CD4-positive, alpha-beta T cell (primary cell): ENCODE measurements at regions not wholly inside any gene's neighbourhood (a gene's known extent, or its start where the extent isn't known, plus 50 kb on each side); places are given as distances from the start of the nearest gene placed in this dataset.

Experiments
- ATAC-seq: fragments of 200-7000 bp; cut with Tn5 transposase; one replicate; pipeline ENCODE4 v1.10.0; 2022; ENCODE audit warnings: mild to moderate bottlenecking; ENCODE audit not compliant: poor library complexity
- CTCF ChIA-PET: fragments of 350-600 bp; sonication (Branson Sonifier 250); formaldehyde crosslinking; loops from one replicate; lab custom pipeline; 2021; ENCODE audit warnings: antibody characterized with exemption, inconsistent platforms; lab: Charles Lee
- POLR2A ChIA-PET: fragments of 350-600 bp; sonication (Branson Sonifier 250); formaldehyde crosslinking; loops from one replicate; lab custom pipeline; 2021; ENCODE audit warnings: antibody characterized with exemption, inconsistent platforms; lab: Charles Lee
- DNase-seq, 14 experiments: peaks; one replicate each; pipeline ENCODE4 v3.0.0-alpha.2; 2013 to 2020; ENCODE audit warnings: mixed read lengths in 2 of 14
- H3K27ac ChIP-seq, 2 donors: one replicate each; pipeline versions ENCODE4 v1.5.1 to v1.7.0; 2013; ENCODE audit warnings: low read length in 2 of 2, low read depth in 1 of 2, mild to moderate bottlenecking in 1 of 2
- H3K27me3 ChIP-seq, 2 experiments: 1 replicate in 1 of 2; 2 replicates in 1 of 2; pipeline versions ENCODE4 v1.6.1 to v1.7.0; 2013; ENCODE audit warnings: low read length in 2 of 2, control low read depth in 1 of 2, mild to moderate bottlenecking in 1 of 2, moderate library complexity in 1 of 2; ENCODE audit not compliant: insufficient read depth in 2 of 2, control insufficient read depth in 1 of 2
- H3K36me3 ChIP-seq: one replicate; pipeline ENCODE4 v1.6.1; 2013; ENCODE audit warnings: low read length, control low read depth; ENCODE audit not compliant: insufficient read depth
- H3K4me1 ChIP-seq: one replicate; pipeline ENCODE4 v1.6.1; 2013; ENCODE audit warnings: low read length, control low read depth; ENCODE audit not compliant: insufficient read depth
- H3K4me3 ChIP-seq: one replicate; pipeline ENCODE4 v1.5.1; 2013; ENCODE audit warnings: mild to moderate bottlenecking, low read length, moderate library complexity
- H3K9me3 ChIP-seq, 2 experiments: 1 replicate in 1 of 2; 2 replicates in 1 of 2; pipeline versions ENCODE4 v1.6.1 to v1.7.0; 2013; ENCODE audit warnings: low read length in 2 of 2, mild to moderate bottlenecking in 2 of 2, control low read depth in 1 of 2, moderate library complexity in 1 of 2; ENCODE audit not compliant: control insufficient read depth in 1 of 2, insufficient read depth in 1 of 2
- H3K27ac Mint-ChIP-seq: one replicate; pipeline ENCODE4 v1.8.0; 2020; ENCODE audit warnings: mixed read lengths
- H3K27me3 Mint-ChIP-seq: one replicate; pipeline ENCODE4 v1.8.0; 2021; ENCODE audit warnings: mixed read lengths
- H3K36me3 Mint-ChIP-seq: one replicate; pipeline ENCODE4 v1.8.0; 2021; ENCODE audit warnings: low read depth, mixed read lengths
- H3K4me1 Mint-ChIP-seq: one replicate; pipeline ENCODE4 v1.8.0; 2021; ENCODE audit warnings: low read depth, mixed read lengths
- H3K4me3 Mint-ChIP-seq: one replicate; pipeline ENCODE4 v1.8.0; 2020; ENCODE audit warnings: mild to moderate bottlenecking, mixed read lengths
- H3K9me3 Mint-ChIP-seq: one replicate; pipeline ENCODE4 v1.8.0; 2020; ENCODE audit warnings: mixed read lengths
- intact Hi-C, 2 experiments: fragments of 100-400 bp; cut with DNase I in 1 of 2; cut with micrococcal nuclease in 1 of 2; formaldehyde crosslinking; loops; one replicate each; pipeline versions ENCODE4 v1.15.1 to v1.9.0; 2023 to 2025; cut with DNase I, micrococcal nuclease
- TF ChIP-seq, protein P1 (sequence below): fragments of 200-600 bp; IDR thresholded peaks from one replicate; pipeline ENCODE4 v1.8.0; 2022; ENCODE audit warnings: antibody characterized with exemption, mild to moderate bottlenecking

DNA sequence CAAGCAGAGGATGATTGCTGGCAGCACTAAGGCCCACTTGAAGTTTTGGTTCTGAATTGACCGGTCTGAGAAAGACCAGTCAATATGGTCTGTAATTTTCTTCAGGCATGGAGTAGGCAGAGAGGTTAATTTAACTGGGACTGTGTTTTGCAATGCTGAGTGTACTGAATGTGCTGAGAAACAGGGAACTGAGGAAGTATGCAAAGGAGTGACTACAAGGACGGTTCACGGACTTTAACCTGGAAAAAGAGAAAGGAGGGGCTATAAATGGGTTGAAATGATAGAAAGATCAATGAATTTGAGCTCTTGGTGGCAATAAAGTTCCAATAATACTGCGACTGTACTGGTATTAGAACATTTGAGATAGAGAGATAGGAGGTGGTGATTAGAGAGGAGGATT, 84.5 kb downstream of the MAGEB17 start:
- ChIA-PET POLR2A (no interaction called here), CTCF (no interaction called here)
- H3K36me3 Mint-ChIP-seq, result no peaks in the 10 kb centered on the region

DNA sequence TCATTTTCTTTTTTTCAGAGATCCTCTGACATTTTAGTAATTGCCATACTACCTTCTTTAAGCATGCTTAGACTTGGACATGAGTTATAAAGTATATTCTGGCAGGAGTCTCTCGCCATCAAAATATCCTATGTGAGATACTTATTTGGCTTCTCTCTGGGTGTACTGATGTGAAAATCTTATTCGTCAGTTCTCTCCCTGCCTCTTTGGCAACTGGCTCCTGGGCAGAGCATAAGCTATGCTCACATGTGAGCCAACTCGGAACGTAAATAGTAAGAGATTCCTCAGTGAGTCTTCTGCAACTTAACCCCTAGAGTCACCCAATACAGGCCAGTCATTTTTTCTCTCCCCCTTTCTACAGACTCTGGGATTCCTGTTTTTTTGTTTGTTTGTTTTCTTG, 91.6 kb downstream of the MAGEB17 start:
- H3K27ac Mint-ChIP-seq, result no peak overlapping the region
- ChIA-PET POLR2A (no interaction called here), CTCF (no interaction called here)
- H3K36me3 ChIP-seq, result no peaks in the 10 kb centered on the region
- peaks cover 0 to 5% of the 10 kb centered on the region in 2 experiments for H3K9me3 ChIP-seq
- H3K4me1 ChIP-seq, result no peaks in the 10 kb centered on the region
- no peak overlapping the region for H3K4me3 ChIP-seq
- no peak overlapping the region for H3K27ac ChIP-seq
- TF ChIP-seq, protein P1, sequence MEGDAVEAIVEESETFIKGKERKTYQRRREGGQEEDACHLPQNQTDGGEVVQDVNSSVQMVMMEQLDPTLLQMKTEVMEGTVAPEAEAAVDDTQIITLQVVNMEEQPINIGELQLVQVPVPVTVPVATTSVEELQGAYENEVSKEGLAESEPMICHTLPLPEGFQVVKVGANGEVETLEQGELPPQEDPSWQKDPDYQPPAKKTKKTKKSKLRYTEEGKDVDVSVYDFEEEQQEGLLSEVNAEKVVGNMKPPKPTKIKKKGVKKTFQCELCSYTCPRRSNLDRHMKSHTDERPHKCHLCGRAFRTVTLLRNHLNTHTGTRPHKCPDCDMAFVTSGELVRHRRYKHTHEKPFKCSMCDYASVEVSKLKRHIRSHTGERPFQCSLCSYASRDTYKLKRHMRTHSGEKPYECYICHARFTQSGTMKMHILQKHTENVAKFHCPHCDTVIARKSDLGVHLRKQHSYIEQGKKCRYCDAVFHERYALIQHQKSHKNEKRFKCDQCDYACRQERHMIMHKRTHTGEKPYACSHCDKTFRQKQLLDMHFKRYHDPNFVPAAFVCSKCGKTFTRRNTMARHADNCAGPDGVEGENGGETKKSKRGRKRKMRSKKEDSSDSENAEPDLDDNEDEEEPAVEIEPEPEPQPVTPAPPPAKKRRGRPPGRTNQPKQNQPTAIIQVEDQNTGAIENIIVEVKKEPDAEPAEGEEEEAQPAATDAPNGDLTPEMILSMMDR, result no peak
- H3K4me1 Mint-ChIP-seq, result no peaks in the 10 kb centered on the region
- no peaks in the 10 kb centered on the region for H3K9me3 Mint-ChIP-seq
- ATAC-seq (no peak), DNase-seq (no peak)
- peaks cover 0 to 7% of the 10 kb centered on the region in 2 experiments for H3K27me3 ChIP-seq
- no peaks in the 10 kb centered on the region for H3K36me3 Mint-ChIP-seq
- H3K4me3 Mint-ChIP-seq, result no peak overlapping the region
- H3K27me3 Mint-ChIP-seq, result peaks cover 6% of the 10 kb centered on the region
- intact Hi-C loops, result no loop called here

More for the DNA sequence above, 84.5 kb downstream of the MAGEB17 start:
- Histone ChIP-seq H3K4me3 (no peak overlapping the region), H3K36me3 (no peaks in the 10 kb centered on the region), H3K27ac (no peak overlapping the region), H3K4me1 (no peaks in the 10 kb centered on the region), H3K27me3 (peaks cover 0 to 7% of the 10 kb centered on the region in 2 experiments), H3K9me3 (peaks cover 0 to 4% of the 10 kb centered on the region in 2 experiments)
- TF ChIP-seq, protein P1, result no peak
- H3K27me3 Mint-ChIP-seq, result peaks cover 6% of the 10 kb centered on the region
- no peak overlapping the region for H3K27ac Mint-ChIP-seq
- no peak for DNase-seq
- H3K4me3 Mint-ChIP-seq, result no peak overlapping the region
- no peak for ATAC-seq
- intact Hi-C loops, result no loop called here
- H3K4me1 Mint-ChIP-seq, result no peaks in the 10 kb centered on the region
- H3K9me3 Mint-ChIP-seq, result no peaks in the 10 kb centered on the region

DNA sequence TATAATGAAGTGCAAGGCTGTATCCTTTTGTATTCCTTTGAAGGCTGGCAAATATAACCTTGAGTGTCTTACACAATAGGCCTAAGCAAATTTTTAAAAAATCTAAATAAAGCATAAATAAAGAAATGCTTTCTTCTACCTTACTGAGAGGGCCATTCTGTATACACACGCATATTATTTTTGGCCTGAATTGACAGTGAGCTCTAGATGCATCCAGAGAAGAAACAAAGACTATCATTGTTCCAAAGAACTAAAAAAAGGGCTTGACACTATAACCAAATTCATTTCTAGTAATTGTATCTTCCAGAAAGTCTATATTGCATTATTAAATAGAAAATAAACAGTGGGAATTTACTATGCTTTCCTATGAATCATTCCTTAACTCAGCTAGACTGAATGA, 100.2 kb downstream of the MAGEB17 start:
- TF ChIP-seq, protein P1, result no peak
- Mint-ChIP-seq H3K4me1 (no peaks in the 10 kb centered on the region), H3K36me3 (no peaks in the 10 kb centered on the region), H3K9me3 (no peaks in the 10 kb centered on the region), H3K27me3 (no peaks in the 10 kb centered on the region), H3K27ac (no peak overlapping the region), H3K4me3 (no peak overlapping the region)
- Histone ChIP-seq H3K27ac (no peak overlapping the region), H3K36me3 (no peaks in the 10 kb centered on the region), H3K4me3 (no peak overlapping the region), H3K9me3 (no peaks in the 10 kb centered on the region), H3K4me1 (no peaks in the 10 kb centered on the region), H3K27me3 (no peaks in the 10 kb centered on the region)
- no peak for DNase-seq
- intact Hi-C loops, result no loop called here
- ChIA-PET POLR2A (no interaction called here), CTCF (no interaction called here)
- ATAC-seq, result no peak
